Hepatocyte (in vitro differentiated cells): ENCODE measurements at regions not wholly inside any gene's neighbourhood (a gene's known extent, or its start where the extent isn't known, plus 50 kb on each side); places are given as distances from the start of the nearest gene placed in this dataset.

Experiments
- DNase-seq: peaks from one replicate; pipeline ENCODE4 v3.0.0-alpha.2; 2016; ENCODE audit warnings: low spot score
- H2AFZ ChIP-seq: fragments of 200-600 bp; sonication (generic); 2 replicates; pipeline ENCODE4 v1.6.0; 2016; ENCODE audit warnings: antibody characterized with exemption, mild to moderate bottlenecking
- H3K27ac ChIP-seq: fragments of 200-600 bp; sonication (generic); 2 replicates; pipeline ENCODE4 v1.5.1; 2016; ENCODE audit warnings: mild to moderate bottlenecking
- H3K27me3 ChIP-seq: fragments of 200-600 bp; sonication (generic); 2 replicates; pipeline ENCODE4 v1.6.1; 2016
- H3K36me3 ChIP-seq: fragments of 200-600 bp; sonication (generic); replicated peaks from 2 replicates; pipeline ENCODE4 v1.5.1; 2016; ENCODE audit warnings: low read depth; ENCODE audit not compliant: insufficient read depth
- H3K4me1 ChIP-seq: fragments of 200-600 bp; sonication (generic); 2 replicates; pipeline ENCODE4 v1.5.1; 2016; ENCODE audit warnings: mild to moderate bottlenecking, moderate library complexity; ENCODE audit not compliant: insufficient read depth
- H3K4me2 ChIP-seq: fragments of 200-600 bp; sonication (generic); 2 replicates; pipeline ENCODE4 v1.6.0; 2016
- H3K4me3 ChIP-seq: fragments of 200-600 bp; sonication (generic); 2 replicates; pipeline ENCODE4 v1.5.1; 2016; ENCODE audit warnings: mild to moderate bottlenecking
- H3K79me2 ChIP-seq: fragments of 200-600 bp; sonication (generic); 2 replicates; pipeline ENCODE4 v1.6.0; 2017; ENCODE audit warnings: mild to moderate bottlenecking
- H3K9me2 ChIP-seq: fragments of 200-600 bp; sonication (generic); replicated peaks from 2 replicates; pipeline ENCODE4 v1.6.0; 2017; ENCODE audit warnings: mild to moderate bottlenecking; ENCODE audit not compliant: insufficient read depth
- H3K9me3 ChIP-seq: fragments of 200-600 bp; sonication (generic); 2 replicates; pipeline ENCODE4 v1.5.1; 2016; ENCODE audit warnings: low read depth, mild to moderate bottlenecking
- H4K20me1 ChIP-seq: fragments of 200-600 bp; sonication (generic); 2 replicates; pipeline ENCODE4 v1.6.0; 2016; ENCODE audit warnings: mild to moderate bottlenecking; ENCODE audit not compliant: insufficient read depth, poor library complexity, severe bottlenecking
- EZH2 ChIP-seq: fragments of 200-600 bp; sonication (generic); IDR thresholded peaks from 2 replicates; pipeline ENCODE4 v1.6.1; 2016; ENCODE audit warnings: antibody characterized with exemption, mild to moderate bottlenecking, borderline replicate concordance
- EZH2phosphoT487 ChIP-seq: fragments of 200-600 bp; sonication (generic); IDR thresholded peaks from one replicate; pipeline ENCODE4 v1.6.1; 2018; ENCODE audit warnings: antibody characterized with exemption, mild to moderate bottlenecking, low read depth, moderate library complexity; ENCODE audit not compliant: unreplicated experiment, severe bottlenecking
- whole genome bisulfite sequencing: methylation state at CpG from one replicate; pipeline ENCODE4 v1.1.6; 2016; ENCODE audit warnings: low lambda C conversion rate; ENCODE audit errors: missing lambda C conversion rate; 5-methylcytosine and 5-hydroxymethylcytosine counted together
- TF ChIP-seq, protein P1 (sequence below): fragments of 200-600 bp; sonication (generic); IDR thresholded peaks from 2 replicates; pipeline ENCODE4 v1.5.1; 2016; ENCODE audit warnings: antibody characterized with exemption, mild to moderate bottlenecking; ENCODE audit not compliant: poor library complexity

- no peaks in the 10 kb centered on the region for H3K9me2 ChIP-seq
- H3K27me3 ChIP-seq: peaks cover 2% of the 10 kb centered on the region
- TF ChIP-seq EZH2phosphoT487: no peak
- TF ChIP-seq, protein P1, sequence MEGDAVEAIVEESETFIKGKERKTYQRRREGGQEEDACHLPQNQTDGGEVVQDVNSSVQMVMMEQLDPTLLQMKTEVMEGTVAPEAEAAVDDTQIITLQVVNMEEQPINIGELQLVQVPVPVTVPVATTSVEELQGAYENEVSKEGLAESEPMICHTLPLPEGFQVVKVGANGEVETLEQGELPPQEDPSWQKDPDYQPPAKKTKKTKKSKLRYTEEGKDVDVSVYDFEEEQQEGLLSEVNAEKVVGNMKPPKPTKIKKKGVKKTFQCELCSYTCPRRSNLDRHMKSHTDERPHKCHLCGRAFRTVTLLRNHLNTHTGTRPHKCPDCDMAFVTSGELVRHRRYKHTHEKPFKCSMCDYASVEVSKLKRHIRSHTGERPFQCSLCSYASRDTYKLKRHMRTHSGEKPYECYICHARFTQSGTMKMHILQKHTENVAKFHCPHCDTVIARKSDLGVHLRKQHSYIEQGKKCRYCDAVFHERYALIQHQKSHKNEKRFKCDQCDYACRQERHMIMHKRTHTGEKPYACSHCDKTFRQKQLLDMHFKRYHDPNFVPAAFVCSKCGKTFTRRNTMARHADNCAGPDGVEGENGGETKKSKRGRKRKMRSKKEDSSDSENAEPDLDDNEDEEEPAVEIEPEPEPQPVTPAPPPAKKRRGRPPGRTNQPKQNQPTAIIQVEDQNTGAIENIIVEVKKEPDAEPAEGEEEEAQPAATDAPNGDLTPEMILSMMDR: no peak
- no peak for TF ChIP-seq EZH2
- H3K27ac ChIP-seq: no peak overlapping the region
- no peaks in the 10 kb centered on the region for H3K36me3 ChIP-seq
- no peaks in the 10 kb centered on the region for H3K9me3 ChIP-seq
- no peak for DNase-seq
- no peak overlapping the region for H3K4me3 ChIP-seq
- no peak overlapping the region for H3K4me2 ChIP-seq
- no peaks in the 10 kb centered on the region for H4K20me1 ChIP-seq
- WGBS: 81% methylated on average over 3 of the region's 3 CpGs
- no peaks in the 10 kb centered on the region for H3K79me2 ChIP-seq
- no peaks in the 10 kb centered on the region for H3K4me1 ChIP-seq
- H2AFZ ChIP-seq: no peak overlapping the region
Measured at GRCh38 chr12:103205906-103206305, 248.4 kb downstream of the ASCL1 start.

GRCh38 chr12:103207936-103208335 is 250.5 kb downstream of the ASCL1 start:
- Histone ChIP-seq H3K9me3 (no peaks in the 10 kb centered on the region), H2AFZ (no peak overlapping the region), H3K27me3 (peaks cover 2% of the 10 kb centered on the region), H4K20me1 (no peaks in the 10 kb centered on the region), H3K9me2 (no peaks in the 10 kb centered on the region), H3K4me3 (no peak overlapping the region), H3K79me2 (no peaks in the 10 kb centered on the region), H3K4me2 (no peak overlapping the region), H3K4me1 (no peaks in the 10 kb centered on the region), H3K27ac (no peak overlapping the region), H3K36me3 (no peaks in the 10 kb centered on the region)
- no peak for DNase-seq
- TF ChIP-seq, protein P1: no peak
- no peak for TF ChIP-seq EZH2
- TF ChIP-seq EZH2phosphoT487: no peak
- 67% methylated on average over 6 of the region's 6 CpGs for WGBS

DNA sequence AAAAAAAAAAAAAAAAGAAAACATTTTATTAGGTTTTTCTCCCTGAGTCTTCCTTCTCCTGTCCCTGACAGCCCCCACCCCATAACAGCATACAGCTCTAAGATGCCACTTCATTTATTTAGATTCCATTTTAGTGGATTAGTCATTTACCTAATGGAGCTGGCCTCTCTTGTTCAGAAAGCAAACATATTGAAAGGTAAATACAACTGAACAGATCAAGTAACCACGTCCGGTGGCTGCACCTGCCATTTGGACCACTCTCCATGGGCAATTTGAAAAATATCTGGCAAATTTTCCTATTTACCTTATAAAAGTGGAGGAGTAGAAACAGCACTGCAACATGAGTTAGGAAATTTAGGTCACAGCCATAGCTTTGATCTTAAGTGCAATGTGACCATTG is 254.6 kb downstream of the C12orf42 start:
- H2AFZ ChIP-seq: no peak overlapping the region
- DNase-seq: no peak
- H3K27me3 ChIP-seq: no peaks in the 10 kb centered on the region
- H3K9me2 ChIP-seq: no peaks in the 10 kb centered on the region
- no peaks in the 10 kb centered on the region for H3K4me1 ChIP-seq
- TF ChIP-seq, protein P1: no peak
- no peak for TF ChIP-seq EZH2phosphoT487
- no peak for TF ChIP-seq EZH2
- H3K27ac ChIP-seq: no peak overlapping the region
- H4K20me1 ChIP-seq: no peaks in the 10 kb centered on the region
- no peaks in the 10 kb centered on the region for H3K36me3 ChIP-seq
- no peaks in the 10 kb centered on the region for H3K79me2 ChIP-seq
- H3K9me3 ChIP-seq: no peaks in the 10 kb centered on the region
- H3K4me3 ChIP-seq: no peak overlapping the region
- 51% methylated on average over 2 of the region's 2 CpGs for WGBS
- H3K4me2 ChIP-seq: no peak overlapping the region

- no peaks in the 10 kb centered on the region for H3K27me3 ChIP-seq
- no peaks in the 10 kb centered on the region for H3K36me3 ChIP-seq
- no peak for DNase-seq
- H3K27ac ChIP-seq: no peak overlapping the region
- H3K9me2 ChIP-seq: no peaks in the 10 kb centered on the region
- H3K4me2 ChIP-seq: no peak overlapping the region
- H4K20me1 ChIP-seq: no peaks in the 10 kb centered on the region
- H3K4me3 ChIP-seq: no peak overlapping the region
- TF ChIP-seq EZH2phosphoT487 (no peak), EZH2 (no peak)
- TF ChIP-seq, protein P1: no peak
- H3K79me2 ChIP-seq: no peaks in the 10 kb centered on the region
- H3K9me3 ChIP-seq: no peaks in the 10 kb centered on the region
- H2AFZ ChIP-seq: no peak overlapping the region
- H3K4me1 ChIP-seq: no peaks in the 10 kb centered on the region
Measured at GRCh38 chr12:103244596-103244995, 251.2 kb downstream of the C12orf42 start.
